ENCODE measurements at regions not wholly inside any gene's neighbourhood (a gene's known extent, or its start where the extent isn't known, plus 50 kb on each side); places are given as distances from the start of the nearest gene placed in this dataset.
A peak's percentile ranks its signal among the peaks of the same experiment; 100 is the strongest.

GRCh38 chr6:23045280-23045679, 475.9 kb downstream of the HDGFL1 start:
- TF ChIP-seq CTCF (IDR thresholded peaks at IDR 0.05; ENCODE audit: insufficient read depth, low read depth, low read length) = no peak
- H3K4me3 ChIP-seq (ENCODE audit: low read depth, low read length) = no peak overlapping the region
- DNase-seq (ENCODE audit: low read depth) = no peak

DNA sequence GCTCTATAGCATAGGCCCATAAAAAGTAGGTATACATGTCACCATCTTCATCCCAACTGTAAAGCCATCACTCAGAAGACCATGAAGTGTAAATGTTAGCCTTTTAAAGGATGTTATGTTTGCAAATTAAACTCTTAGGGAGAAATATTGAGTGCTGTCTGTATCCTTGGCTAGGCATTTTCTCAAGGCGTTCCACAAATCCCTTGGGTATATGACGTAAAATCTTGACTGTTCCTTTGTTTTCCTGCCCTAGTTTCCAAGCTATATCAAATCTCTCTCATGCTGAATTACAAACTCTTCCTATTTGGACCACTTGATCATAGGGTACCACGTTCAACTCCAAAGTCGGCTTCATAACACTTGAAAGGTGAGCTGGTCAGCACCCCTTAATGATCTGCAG, 486.2 kb downstream of the HDGFL1 start:
- no peak for TF ChIP-seq CTCF (IDR thresholded peaks at IDR 0.05; ENCODE audit: insufficient read depth, low read depth, low read length)
- no peak overlapping the region for H3K4me3 ChIP-seq (ENCODE audit: low read depth, low read length)
- DNase-seq (ENCODE audit: low read depth) = no peak

DNA sequence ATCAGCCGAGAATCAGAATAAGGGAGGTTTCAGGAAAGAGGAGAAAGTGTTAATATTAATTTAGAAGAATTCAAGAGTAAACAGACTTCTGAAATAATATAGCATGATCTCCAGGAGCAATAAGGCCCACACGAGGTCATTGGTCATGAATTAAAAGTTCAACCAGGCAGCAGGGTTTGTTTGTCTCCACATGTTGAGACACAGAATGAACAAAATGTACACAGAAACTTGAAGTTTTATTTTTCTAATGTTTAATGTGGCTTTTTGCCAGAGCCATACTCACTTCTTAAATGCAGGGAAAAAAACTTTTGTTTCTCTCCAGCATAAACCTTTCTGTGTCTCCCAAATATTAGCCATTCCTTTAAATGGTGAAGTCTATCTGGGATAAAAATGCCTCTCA, 504.5 kb downstream of the HDGFL1 start:
- H3K4me3 ChIP-seq (ENCODE audit: low read depth, low read length) = no peak overlapping the region
- DNase-seq (ENCODE audit: low read depth) = no peak
- no peak for TF ChIP-seq CTCF (IDR thresholded peaks at IDR 0.05; ENCODE audit: insufficient read depth, low read depth, low read length)

- DNase-seq (ENCODE audit: low read depth) = no peak
- TF ChIP-seq CTCF (IDR thresholded peaks at IDR 0.05; ENCODE audit: insufficient read depth, low read depth, low read length) = no peak
- no peak overlapping the region for H3K4me3 ChIP-seq (ENCODE audit: low read depth, low read length)
Observed at GRCh38 chr6:23077772-23078171, 508.4 kb downstream of the HDGFL1 start.

DNA sequence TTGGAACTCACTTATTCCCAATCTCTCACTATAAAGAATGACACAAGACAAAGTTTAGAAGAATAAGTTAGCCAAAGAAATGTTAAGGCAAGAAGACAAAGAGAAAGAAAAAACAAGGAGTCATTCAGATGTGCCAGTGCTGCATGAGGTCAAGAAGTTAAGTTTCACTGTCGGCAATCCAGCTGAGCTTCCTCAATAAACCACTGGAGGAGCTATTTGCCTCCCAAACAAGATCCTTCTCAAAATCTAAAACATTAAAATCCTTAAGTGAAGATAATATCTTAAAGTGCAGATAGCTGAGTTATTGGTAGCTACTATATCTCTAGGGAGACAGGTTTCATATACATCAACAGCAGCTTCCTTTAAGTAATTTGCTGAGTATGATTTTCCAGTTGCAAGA, 512.3 kb downstream of the HDGFL1 start:
- TF ChIP-seq CTCF (IDR thresholded peaks at IDR 0.05; ENCODE audit: insufficient read depth, low read depth, low read length) = peak; percentile 47
- H3K4me3 ChIP-seq (ENCODE audit: low read depth, low read length) = no peak overlapping the region
- peak; percentile 15 for DNase-seq (ENCODE audit: low read depth)

DNA sequence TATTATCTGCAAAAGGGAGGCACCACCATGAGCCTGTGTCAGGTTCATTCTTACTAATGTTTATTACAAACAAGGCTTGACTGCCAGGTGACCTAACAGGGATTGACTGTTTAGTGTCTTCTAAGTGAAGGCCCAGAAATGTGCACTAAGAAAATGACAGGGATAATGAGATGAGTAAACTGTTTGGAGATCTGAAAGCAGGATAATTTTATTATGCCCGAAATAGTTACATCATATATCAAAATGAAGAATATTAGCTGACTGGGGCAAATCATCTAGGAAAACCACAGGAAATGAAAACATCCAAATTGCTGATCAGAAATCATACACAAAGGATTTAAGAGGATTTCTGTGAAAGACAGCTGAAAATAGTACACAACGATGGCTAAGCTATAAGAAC, 516.7 kb downstream of the HDGFL1 start:
- no peak overlapping the region for H3K4me3 ChIP-seq (ENCODE audit: low read depth, low read length)
- TF ChIP-seq CTCF (IDR thresholded peaks at IDR 0.05; ENCODE audit: insufficient read depth, low read depth, low read length) = no peak
- no peak for DNase-seq (ENCODE audit: low read depth)

DNA sequence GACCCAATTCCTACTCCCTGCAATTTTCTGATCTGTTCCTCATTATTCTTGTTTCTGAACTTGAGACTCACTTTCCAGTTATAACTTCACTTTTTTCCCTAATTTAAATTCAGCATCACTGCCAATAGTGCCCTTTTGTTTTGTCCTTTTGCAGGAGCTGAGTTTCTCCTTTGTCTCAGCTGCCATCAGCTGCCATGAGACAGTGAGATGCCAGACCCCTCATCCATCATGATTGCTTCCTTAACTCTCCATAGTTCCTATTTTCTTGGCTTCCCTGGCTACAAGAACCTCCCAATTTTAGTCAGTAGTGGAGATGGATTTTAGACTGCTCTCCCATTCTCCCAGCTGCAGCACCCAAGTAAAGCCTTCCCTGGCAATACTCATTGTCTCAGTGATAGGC, 518.1 kb downstream of the HDGFL1 start:
- H3K4me3 ChIP-seq (ENCODE audit: low read depth, low read length) = no peak overlapping the region
- DNase-seq (ENCODE audit: low read depth) = no peak
- no peak for TF ChIP-seq CTCF (IDR thresholded peaks at IDR 0.05; ENCODE audit: insufficient read depth, low read depth, low read length)

Measured in fibroblast of villous mesenchyme (primary cell).